ENCODE measurements at regions not wholly inside any gene's neighbourhood (a gene's known extent, or its start where the extent isn't known, plus 50 kb on each side); places are given as distances from the start of the nearest gene placed in this dataset.

GRCh38 chr3:76063811-76064210, 278.5 kb upstream of the ZNF717 start:
- TF ChIP-seq POLR2A (IDR thresholded peaks at IDR 0.05; ENCODE audit: low read length) (no peak), GATA1 (IDR thresholded peaks at IDR 0.05; ENCODE audit: low read depth, low read length) (no peak)

All from erythroblast (primary cell).